GM23338 (cell line): ENCODE measurements at regions not wholly inside any gene's neighbourhood (a gene's known extent, or its start where the extent isn't known, plus 50 kb on each side); places are given as distances from the start of the nearest gene placed in this dataset.

Experiments
- ATAC-seq: fragments of 200-7000 bp; cut with Tn5 transposase; 3 replicates; pipeline ENCODE4 v1.9.1; 2020
- DNase-seq: peaks from one replicate; pipeline ENCODE4 v3.0.0-alpha.2; 2015; ENCODE audit warnings: low spot score
- H2AFZ ChIP-seq: fragments of 200-600 bp; sonication (generic); 2 replicates; pipeline ENCODE4 v1.8.0; 2016; ENCODE audit warnings: antibody characterized with exemption, mild to moderate bottlenecking, moderate library complexity
- H3F3A ChIP-seq: fragments of 200-600 bp; sonication (generic); replicated peaks from 2 replicates; pipeline ENCODE4 v1.8.0; 2017; ENCODE audit warnings: antibody characterized with exemption, mixed run types, low read depth
- H3K27ac ChIP-seq: fragments of 200-600 bp; sonication (generic); 2 replicates; pipeline ENCODE4 v1.6.1; 2016; ENCODE audit warnings: low read depth
- H3K27me3 ChIP-seq: fragments of 200-600 bp; sonication (generic); 2 replicates; pipeline ENCODE4 v1.8.0; 2016; ENCODE audit warnings: mild to moderate bottlenecking, mixed run types, moderate library complexity; ENCODE audit not compliant: insufficient read depth
- H3K36me3 ChIP-seq: fragments of 200-600 bp; sonication (generic); 2 replicates; pipeline ENCODE4 v1.8.0; 2016; ENCODE audit warnings: mild to moderate bottlenecking; ENCODE audit not compliant: insufficient read depth
- H3K4me1 ChIP-seq: fragments of 200-600 bp; sonication (generic); 2 replicates; pipeline ENCODE4 v1.8.0; 2016; ENCODE audit warnings: mild to moderate bottlenecking, moderate library complexity; ENCODE audit not compliant: insufficient read depth
- H3K4me2 ChIP-seq: fragments of 200-600 bp; sonication (generic); 2 replicates; pipeline ENCODE4 v1.7.1; 2017; ENCODE audit warnings: mixed run types
- H3K4me3 ChIP-seq: fragments of 200-600 bp; sonication (generic); 2 replicates; pipeline ENCODE4 v1.6.1; 2016; ENCODE audit warnings: mixed run types
- H3K79me2 ChIP-seq: fragments of 200-600 bp; sonication (generic); replicated peaks from 2 replicates; pipeline ENCODE4 v1.8.0; 2017; ENCODE audit warnings: mild to moderate bottlenecking; ENCODE audit not compliant: insufficient read depth
- H3K9me2 ChIP-seq: fragments of 200-600 bp; sonication (generic); 2 replicates; pipeline ENCODE4 v1.8.0; 2017; ENCODE audit not compliant: insufficient read depth
- H4K20me1 ChIP-seq: fragments of 200-600 bp; sonication (generic); replicated peaks from 2 replicates; pipeline ENCODE4 v1.8.0; 2017; ENCODE audit warnings: mild to moderate bottlenecking; ENCODE audit not compliant: insufficient read depth
- H3K27ac Mint-ChIP-seq: 2 replicates; pipeline ENCODE4 v1.8.0; 2020; ENCODE audit warnings: inconsistent platforms, mild to moderate bottlenecking, moderate library complexity, mixed read lengths
- H3K27me3 Mint-ChIP-seq: 3 replicates; pipeline ENCODE4 v1.8.0; 2022; ENCODE audit warnings: low read depth, mild to moderate bottlenecking, moderate library complexity, mixed read lengths, inconsistent platforms; ENCODE audit not compliant: insufficient read depth, poor library complexity
- H3K36me3 Mint-ChIP-seq: 3 replicates; pipeline ENCODE4 v1.8.0; 2021; ENCODE audit warnings: low read depth, mild to moderate bottlenecking, inconsistent platforms, moderate library complexity, mixed read lengths
- H3K4me1 Mint-ChIP-seq: 3 replicates; pipeline ENCODE4 v1.8.0; 2020; ENCODE audit warnings: mild to moderate bottlenecking, inconsistent platforms, mixed read lengths
- H3K4me3 Mint-ChIP-seq: 3 replicates; pipeline ENCODE4 v1.8.0; 2021; ENCODE audit warnings: moderate library complexity, mild to moderate bottlenecking, inconsistent platforms, mixed read lengths
- H3K9me3 Mint-ChIP-seq: 3 replicates; pipeline ENCODE4 v1.8.0; 2020; ENCODE audit warnings: moderate library complexity, mild to moderate bottlenecking, inconsistent platforms, mixed read lengths
- CREB1 ChIP-seq: fragments of 250-450 bp; sonication (Bioruptor Pico); IDR thresholded peaks from 2 replicates; pipeline ENCODE4 v1.5.0; 2020; ENCODE audit warnings: low read depth, mild to moderate bottlenecking, moderate library complexity
- ETS1 ChIP-seq: IDR thresholded peaks from 2 replicates; pipeline ENCODE4 v1.6.1; 2016; ENCODE audit warnings: antibody characterized with exemption
- EZH2 ChIP-seq: fragments of 200-600 bp; sonication (generic); IDR thresholded peaks from one replicate; pipeline ENCODE4 v1.8.0; 2017; ENCODE audit warnings: antibody characterized with exemption, mild to moderate bottlenecking, low read depth; ENCODE audit not compliant: unreplicated experiment
- EZH2phosphoT487 ChIP-seq: fragments of 200-600 bp; sonication (generic); IDR thresholded peaks from one replicate; pipeline ENCODE4 v1.8.1; 2018; ENCODE audit warnings: antibody characterized with exemption; ENCODE audit not compliant: unreplicated experiment
- JUNB ChIP-seq: IDR thresholded peaks from one replicate; pipeline ENCODE4 v1.6.1; 2016; ENCODE audit warnings: antibody characterized with exemption; ENCODE audit not compliant: unreplicated experiment
- NANOG ChIP-seq: IDR thresholded peaks from 2 replicates; pipeline ENCODE4 v1.6.1; 2016; ENCODE audit warnings: antibody characterized with exemption, borderline replicate concordance
- POLR2AphosphoS5 ChIP-seq: IDR thresholded peaks from 2 replicates; pipeline ENCODE4 v1.6.1; 2016; ENCODE audit warnings: antibody characterized with exemption, low read depth
- REST ChIP-seq: IDR thresholded peaks from one replicate; pipeline ENCODE4 v1.6.1; 2018; ENCODE audit warnings: antibody characterized with exemption; ENCODE audit not compliant: unreplicated experiment
- STAT1 ChIP-seq: IDR thresholded peaks from one replicate; pipeline ENCODE4 v1.6.1; 2016; ENCODE audit warnings: antibody characterized with exemption; ENCODE audit not compliant: unreplicated experiment
- ZNF114 ChIP-seq: fragments of 250-450 bp; sonication (Bioruptor Pico); IDR thresholded peaks from 2 replicates; pipeline ENCODE4 v1.5.0; 2020; ENCODE audit warnings: mild to moderate bottlenecking, moderate library complexity
- ZNF331 ChIP-seq: fragments of 250-450 bp; sonication (Bioruptor Pico); IDR thresholded peaks from 2 replicates; pipeline ENCODE4 v1.5.0; 2020; ENCODE audit warnings: low read depth, mild to moderate bottlenecking, moderate library complexity
- TF ChIP-seq, protein P1 (sequence below), 2 experiments: fragments of 200-600 bp in 1 of 2; sonication (generic) in 1 of 2; conservative IDR thresholded peaks; 2 replicates each; pipeline versions ENCODE4 v1.5.1 to v1.6.1; 2016 to 2017; ENCODE audit warnings: antibody characterized with exemption in 2 of 2, low read depth in 2 of 2, mild to moderate bottlenecking in 2 of 2, moderate library complexity in 1 of 2
- TF ChIP-seq, protein P2 (sequence below): fragments of 250-450 bp; sonication (Bioruptor Pico); IDR thresholded peaks from 2 replicates; pipeline ENCODE4 v1.5.0; 2020; ENCODE audit warnings: mild to moderate bottlenecking, moderate library complexity

- Mint-ChIP-seq H3K4me1 (peaks cover 3% of the 10 kb centered on the region; the same call in 2 of the 3 replicates), H3K4me3 (no peak overlapping the region), H3K36me3 (no peaks in the 10 kb centered on the region), H3K27me3 (no peaks in the 10 kb centered on the region), H3K9me3 (no peaks in the 10 kb centered on the region), H3K27ac (no peak overlapping the region)
- Histone ChIP-seq H3K27me3 (no peaks in the 10 kb centered on the region), H3K4me3 (no peak overlapping the region), H3K4me1 (no peaks in the 10 kb centered on the region), H3K79me2 (no peaks in the 10 kb centered on the region), H4K20me1 (no peaks in the 10 kb centered on the region), H3K36me3 (no peaks in the 10 kb centered on the region), H3K27ac (no peak overlapping the region), H2AFZ (no peak overlapping the region), H3K9me2 (peaks cover 2% of the 10 kb centered on the region; the same call in 1 of the 2 replicates), H3K4me2 (no peak overlapping the region), H3F3A (no peaks in the 10 kb centered on the region)
- ATAC-seq (no peak), DNase-seq (no peak)
- TF ChIP-seq, protein P1, sequence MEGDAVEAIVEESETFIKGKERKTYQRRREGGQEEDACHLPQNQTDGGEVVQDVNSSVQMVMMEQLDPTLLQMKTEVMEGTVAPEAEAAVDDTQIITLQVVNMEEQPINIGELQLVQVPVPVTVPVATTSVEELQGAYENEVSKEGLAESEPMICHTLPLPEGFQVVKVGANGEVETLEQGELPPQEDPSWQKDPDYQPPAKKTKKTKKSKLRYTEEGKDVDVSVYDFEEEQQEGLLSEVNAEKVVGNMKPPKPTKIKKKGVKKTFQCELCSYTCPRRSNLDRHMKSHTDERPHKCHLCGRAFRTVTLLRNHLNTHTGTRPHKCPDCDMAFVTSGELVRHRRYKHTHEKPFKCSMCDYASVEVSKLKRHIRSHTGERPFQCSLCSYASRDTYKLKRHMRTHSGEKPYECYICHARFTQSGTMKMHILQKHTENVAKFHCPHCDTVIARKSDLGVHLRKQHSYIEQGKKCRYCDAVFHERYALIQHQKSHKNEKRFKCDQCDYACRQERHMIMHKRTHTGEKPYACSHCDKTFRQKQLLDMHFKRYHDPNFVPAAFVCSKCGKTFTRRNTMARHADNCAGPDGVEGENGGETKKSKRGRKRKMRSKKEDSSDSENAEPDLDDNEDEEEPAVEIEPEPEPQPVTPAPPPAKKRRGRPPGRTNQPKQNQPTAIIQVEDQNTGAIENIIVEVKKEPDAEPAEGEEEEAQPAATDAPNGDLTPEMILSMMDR (conservative IDR thresholded peaks at IDR 0.05; ENCODE audit: low read depth in 2 of 2) = no peak
- TF ChIP-seq CREB1 (CRISPR knock-in tag) = no peak
- no peak for TF ChIP-seq ZNF114 (CRISPR knock-in tag)
- TF ChIP-seq STAT1 = no peak
- TF ChIP-seq, protein P2, sequence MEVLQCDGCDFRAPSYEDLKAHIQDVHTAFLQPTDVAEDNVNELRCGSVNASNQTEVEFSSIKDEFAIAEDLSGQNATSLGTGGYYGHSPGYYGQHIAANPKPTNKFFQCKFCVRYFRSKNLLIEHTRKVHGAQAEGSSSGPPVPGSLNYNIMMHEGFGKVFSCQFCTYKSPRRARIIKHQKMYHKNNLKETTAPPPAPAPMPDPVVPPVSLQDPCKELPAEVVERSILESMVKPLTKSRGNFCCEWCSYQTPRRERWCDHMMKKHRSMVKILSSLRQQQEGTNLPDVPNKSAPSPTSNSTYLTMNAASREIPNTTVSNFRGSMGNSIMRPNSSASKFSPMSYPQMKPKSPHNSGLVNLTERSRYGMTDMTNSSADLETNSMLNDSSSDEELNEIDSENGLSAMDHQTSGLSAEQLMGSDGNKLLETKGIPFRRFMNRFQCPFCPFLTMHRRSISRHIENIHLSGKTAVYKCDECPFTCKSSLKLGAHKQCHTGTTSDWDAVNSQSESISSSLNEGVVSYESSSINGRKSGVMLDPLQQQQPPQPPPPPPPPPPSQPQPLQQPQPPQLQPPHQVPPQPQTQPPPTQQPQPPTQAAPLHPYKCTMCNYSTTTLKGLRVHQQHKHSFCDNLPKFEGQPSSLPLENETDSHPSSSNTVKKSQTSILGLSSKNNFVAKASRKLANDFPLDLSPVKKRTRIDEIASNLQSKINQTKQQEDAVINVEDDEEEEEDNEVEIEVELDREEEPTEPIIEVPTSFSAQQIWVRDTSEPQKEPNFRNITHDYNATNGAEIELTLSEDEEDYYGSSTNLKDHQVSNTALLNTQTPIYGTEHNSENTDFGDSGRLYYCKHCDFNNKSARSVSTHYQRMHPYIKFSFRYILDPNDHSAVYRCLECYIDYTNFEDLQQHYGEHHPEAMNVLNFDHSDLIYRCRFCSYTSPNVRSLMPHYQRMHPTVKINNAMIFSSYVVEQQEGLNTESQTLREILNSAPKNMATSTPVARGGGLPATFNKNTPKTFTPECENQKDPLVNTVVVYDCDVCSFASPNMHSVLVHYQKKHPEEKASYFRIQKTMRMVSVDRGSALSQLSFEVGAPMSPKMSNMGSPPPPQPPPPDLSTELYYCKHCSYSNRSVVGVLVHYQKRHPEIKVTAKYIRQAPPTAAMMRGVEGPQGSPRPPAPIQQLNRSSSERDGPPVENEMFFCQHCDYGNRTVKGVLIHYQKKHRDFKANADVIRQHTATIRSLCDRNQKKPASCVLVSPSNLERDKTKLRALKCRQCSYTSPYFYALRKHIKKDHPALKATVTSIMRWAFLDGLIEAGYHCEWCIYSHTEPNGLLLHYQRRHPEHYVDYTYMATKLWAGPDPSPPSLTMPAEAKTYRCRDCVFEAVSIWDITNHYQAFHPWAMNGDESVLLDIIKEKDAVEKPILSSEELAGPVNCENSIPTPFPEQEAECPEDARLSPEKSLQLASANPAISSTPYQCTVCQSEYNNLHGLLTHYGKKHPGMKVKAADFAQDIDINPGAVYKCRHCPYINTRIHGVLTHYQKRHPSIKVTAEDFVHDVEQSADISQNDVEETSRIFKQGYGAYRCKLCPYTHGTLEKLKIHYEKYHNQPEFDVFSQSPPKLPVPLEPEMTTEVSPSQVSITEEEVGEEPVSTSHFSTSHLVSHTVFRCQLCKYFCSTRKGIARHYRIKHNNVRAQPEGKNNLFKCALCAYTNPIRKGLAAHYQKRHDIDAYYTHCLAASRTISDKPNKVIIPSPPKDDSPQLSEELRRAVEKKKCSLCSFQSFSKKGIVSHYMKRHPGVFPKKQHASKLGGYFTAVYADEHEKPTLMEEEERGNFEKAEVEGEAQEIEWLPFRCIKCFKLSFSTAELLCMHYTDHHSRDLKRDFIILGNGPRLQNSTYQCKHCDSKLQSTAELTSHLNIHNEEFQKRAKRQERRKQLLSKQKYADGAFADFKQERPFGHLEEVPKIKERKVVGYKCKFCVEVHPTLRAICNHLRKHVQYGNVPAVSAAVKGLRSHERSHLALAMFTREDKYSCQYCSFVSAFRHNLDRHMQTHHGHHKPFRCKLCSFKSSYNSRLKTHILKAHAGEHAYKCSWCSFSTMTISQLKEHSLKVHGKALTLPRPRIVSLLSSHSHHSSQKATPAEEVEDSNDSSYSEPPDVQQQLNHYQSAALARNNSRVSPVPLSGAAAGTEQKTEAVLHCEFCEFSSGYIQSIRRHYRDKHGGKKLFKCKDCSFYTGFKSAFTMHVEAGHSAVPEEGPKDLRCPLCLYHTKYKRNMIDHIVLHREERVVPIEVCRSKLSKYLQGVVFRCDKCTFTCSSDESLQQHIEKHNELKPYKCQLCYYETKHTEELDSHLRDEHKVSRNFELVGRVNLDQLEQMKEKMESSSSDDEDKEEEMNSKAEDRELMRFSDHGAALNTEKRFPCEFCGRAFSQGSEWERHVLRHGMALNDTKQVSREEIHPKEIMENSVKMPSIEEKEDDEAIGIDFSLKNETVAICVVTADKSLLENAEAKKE (CRISPR knock-in tag) = no peak
- no peak for TF ChIP-seq JUNB
- no peak for TF ChIP-seq POLR2AphosphoS5
- TF ChIP-seq REST = no peak
- TF ChIP-seq ETS1 = no peak
- TF ChIP-seq EZH2phosphoT487 = no peak
- TF ChIP-seq ZNF331 (CRISPR knock-in tag) = no peak
- no peak for TF ChIP-seq NANOG
- TF ChIP-seq EZH2 = no peak
These were observed 1077.8 kb downstream of the ARAP2 start for GRCh38 chr4:35166466-35166865.
